ENCODE measurements at regions not wholly inside any gene's neighbourhood (a gene's known extent, or its start where the extent isn't known, plus 50 kb on each side); places are given as distances from the start of the nearest gene placed in this dataset.

DNA sequence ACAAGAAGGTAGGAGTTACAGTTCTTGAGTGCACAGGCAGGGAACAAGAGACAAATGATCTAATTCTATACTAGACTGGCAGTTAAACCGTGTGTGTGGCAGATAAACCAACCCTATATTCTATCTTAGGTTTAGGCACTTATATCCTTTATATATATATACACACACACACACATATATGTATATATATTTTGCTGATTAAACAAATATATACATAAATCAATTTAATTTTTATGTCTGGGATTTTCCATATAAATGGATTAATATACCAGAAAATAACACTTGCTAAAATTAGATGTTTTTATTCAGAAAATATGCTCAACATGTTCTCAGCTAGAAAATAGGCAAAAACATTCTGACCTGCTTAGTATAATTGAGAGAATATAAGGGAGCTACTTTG, 887.9 kb upstream of the KLHL29 start:
- TF ChIP-seq, protein P1, sequence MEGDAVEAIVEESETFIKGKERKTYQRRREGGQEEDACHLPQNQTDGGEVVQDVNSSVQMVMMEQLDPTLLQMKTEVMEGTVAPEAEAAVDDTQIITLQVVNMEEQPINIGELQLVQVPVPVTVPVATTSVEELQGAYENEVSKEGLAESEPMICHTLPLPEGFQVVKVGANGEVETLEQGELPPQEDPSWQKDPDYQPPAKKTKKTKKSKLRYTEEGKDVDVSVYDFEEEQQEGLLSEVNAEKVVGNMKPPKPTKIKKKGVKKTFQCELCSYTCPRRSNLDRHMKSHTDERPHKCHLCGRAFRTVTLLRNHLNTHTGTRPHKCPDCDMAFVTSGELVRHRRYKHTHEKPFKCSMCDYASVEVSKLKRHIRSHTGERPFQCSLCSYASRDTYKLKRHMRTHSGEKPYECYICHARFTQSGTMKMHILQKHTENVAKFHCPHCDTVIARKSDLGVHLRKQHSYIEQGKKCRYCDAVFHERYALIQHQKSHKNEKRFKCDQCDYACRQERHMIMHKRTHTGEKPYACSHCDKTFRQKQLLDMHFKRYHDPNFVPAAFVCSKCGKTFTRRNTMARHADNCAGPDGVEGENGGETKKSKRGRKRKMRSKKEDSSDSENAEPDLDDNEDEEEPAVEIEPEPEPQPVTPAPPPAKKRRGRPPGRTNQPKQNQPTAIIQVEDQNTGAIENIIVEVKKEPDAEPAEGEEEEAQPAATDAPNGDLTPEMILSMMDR (IDR thresholded peaks at IDR 0.05): no peak
- no peak for TF ChIP-seq EZH2 (IDR thresholded peaks at IDR 0.05)
